Breast epithelium (tissue), 4 donors: ENCODE measurements at regions not wholly inside any gene's neighbourhood (a gene's known extent, or its start where the extent isn't known, plus 50 kb on each side); places are given as distances from the start of the nearest gene placed in this dataset.

Experiments
- DNase-seq, 2 donors: peaks; one replicate each; pipeline ENCODE4 v3.0.0-alpha.2; 2019; ENCODE audit warnings: low spot score in 2 of 2
- H3K27ac ChIP-seq, 2 donors: fragments of 200-600 bp; sonication (generic) in 1 of 2; one replicate each; pipeline ENCODE4 v1.5.1; 2016 to 2019; ENCODE audit warnings: mild to moderate bottlenecking in 1 of 2
- H3K27me3 ChIP-seq, 2 donors: fragments of 200-600 bp; sonication (generic) in 1 of 2; one replicate each; pipeline versions ENCODE4 v1.5.1 to v1.6.0; 2017 to 2019; ENCODE audit warnings: control low read depth in 1 of 2, mild to moderate bottlenecking in 1 of 2
- H3K36me3 ChIP-seq: fragments of 200-600 bp; one replicate; pipeline ENCODE4 v1.5.1; 2019
- H3K4me1 ChIP-seq, 2 donors: fragments of 200-600 bp; sonication (generic); one replicate each; pipeline ENCODE4 v1.5.1; 2016 to 2019; ENCODE audit warnings: control low read depth in 1 of 2
- H3K4me3 ChIP-seq, 3 donors: fragments of 200-600 bp; sonication (generic); 1 replicate in 2 of 3; 2 replicates in 1 of 3; pipeline ENCODE4 v1.5.1; 2016 to 2019; ENCODE audit warnings: mild to moderate bottlenecking in 3 of 3, moderate library complexity in 2 of 3
- H3K9me3 ChIP-seq, 2 donors: fragments of 200-600 bp; sonication (generic) in 1 of 2; one replicate each; pipeline ENCODE4 v1.5.1; 2016 to 2019; ENCODE audit warnings: control low read depth in 1 of 2
- POLR2A ChIP-seq: fragments of 450-650 bp; IDR thresholded peaks from one replicate; pipeline ENCODE4 v1.6.1; 2016; ENCODE audit warnings: antibody characterized with exemption, mild to moderate bottlenecking, moderate library complexity
- POLR2AphosphoS5 ChIP-seq, 3 donors: sonication (generic); formaldehyde crosslinking; IDR thresholded peaks; one replicate each; pipeline ENCODE4 v1.6.1; 2017; ENCODE audit warnings: antibody characterized with exemption in 3 of 3
- intact Hi-C: fragments of 100-400 bp; cut with DNase I; formaldehyde crosslinking; loops from one replicate; pipeline ENCODE4 v1.15.1; 2023; ENCODE audit warnings: low total_unique reads
- TF ChIP-seq, protein P1 (sequence below), 3 donors: fragments of 450-650 bp; IDR thresholded peaks; one replicate each; pipeline ENCODE4 v1.5.1; 2016 to 2017; ENCODE audit warnings: antibody characterized with exemption in 3 of 3, mild to moderate bottlenecking in 3 of 3, moderate library complexity in 3 of 3

- TF ChIP-seq, protein P1, sequence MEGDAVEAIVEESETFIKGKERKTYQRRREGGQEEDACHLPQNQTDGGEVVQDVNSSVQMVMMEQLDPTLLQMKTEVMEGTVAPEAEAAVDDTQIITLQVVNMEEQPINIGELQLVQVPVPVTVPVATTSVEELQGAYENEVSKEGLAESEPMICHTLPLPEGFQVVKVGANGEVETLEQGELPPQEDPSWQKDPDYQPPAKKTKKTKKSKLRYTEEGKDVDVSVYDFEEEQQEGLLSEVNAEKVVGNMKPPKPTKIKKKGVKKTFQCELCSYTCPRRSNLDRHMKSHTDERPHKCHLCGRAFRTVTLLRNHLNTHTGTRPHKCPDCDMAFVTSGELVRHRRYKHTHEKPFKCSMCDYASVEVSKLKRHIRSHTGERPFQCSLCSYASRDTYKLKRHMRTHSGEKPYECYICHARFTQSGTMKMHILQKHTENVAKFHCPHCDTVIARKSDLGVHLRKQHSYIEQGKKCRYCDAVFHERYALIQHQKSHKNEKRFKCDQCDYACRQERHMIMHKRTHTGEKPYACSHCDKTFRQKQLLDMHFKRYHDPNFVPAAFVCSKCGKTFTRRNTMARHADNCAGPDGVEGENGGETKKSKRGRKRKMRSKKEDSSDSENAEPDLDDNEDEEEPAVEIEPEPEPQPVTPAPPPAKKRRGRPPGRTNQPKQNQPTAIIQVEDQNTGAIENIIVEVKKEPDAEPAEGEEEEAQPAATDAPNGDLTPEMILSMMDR (IDR thresholded peaks at IDR 0.05): no peak
- peaks cover 0 to 15% of the 10 kb centered on the region in 2 donors for H3K9me3 ChIP-seq
- H3K36me3 ChIP-seq: no peaks in the 10 kb centered on the region
- H3K27ac ChIP-seq: no peak overlapping the region
- intact Hi-C loops: no loop called here
- no peaks in the 10 kb centered on the region for H3K4me1 ChIP-seq
- DNase-seq: no peak
- no peak overlapping the region for H3K4me3 ChIP-seq
- no peaks in the 10 kb centered on the region for H3K27me3 ChIP-seq
These were observed 101.2 kb downstream of the HTR1B start for GRCh38 chr6:77362055-77362454.

DNA sequence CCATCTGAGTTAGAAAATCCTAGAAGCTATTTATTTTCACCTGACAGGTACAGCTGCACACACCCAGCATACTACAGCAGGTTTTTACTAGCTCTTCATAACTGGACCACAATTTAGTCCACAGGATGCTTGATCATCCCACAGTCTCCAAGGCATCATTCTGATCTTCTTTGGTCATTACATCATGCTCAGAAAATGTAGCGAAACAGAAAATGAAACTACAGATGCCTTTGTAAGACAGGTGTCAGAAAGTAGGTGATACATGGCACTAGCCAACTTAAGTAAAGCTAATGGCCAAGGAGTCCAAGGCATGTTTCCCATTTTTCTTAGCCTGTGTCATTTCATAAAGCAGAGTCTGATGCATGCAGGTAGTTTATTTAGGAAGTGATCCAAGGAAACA is 102.3 kb downstream of the HTR1B start:
- Histone ChIP-seq H3K4me3 (no peak overlapping the region), H3K36me3 (no peaks in the 10 kb centered on the region), H3K27ac (no peak overlapping the region), H3K27me3 (no peaks in the 10 kb centered on the region), H3K4me1 (no peaks in the 10 kb centered on the region), H3K9me3 (peaks cover 0 to 15% of the 10 kb centered on the region in 2 donors)
- TF ChIP-seq POLR2AphosphoS5 (IDR thresholded peaks at IDR 0.05) (no peak), POLR2A (no peak)
- TF ChIP-seq, protein P1 (IDR thresholded peaks at IDR 0.05): no peak
- intact Hi-C loops: no loop called here
- no peak for DNase-seq

GRCh38 chr6:77356821-77357220 is 106.5 kb downstream of the HTR1B start:
- intact Hi-C loops: no loop called here
- no peaks in the 10 kb centered on the region for H3K4me1 ChIP-seq
- H3K27ac ChIP-seq: no peak overlapping the region
- H3K27me3 ChIP-seq: no peaks in the 10 kb centered on the region
- no peak overlapping the region for H3K4me3 ChIP-seq
- TF ChIP-seq POLR2AphosphoS5 (IDR thresholded peaks at IDR 0.05) (no peak), POLR2A (no peak)
- TF ChIP-seq, protein P1 (IDR thresholded peaks at IDR 0.05): no peak
- H3K9me3 ChIP-seq: peaks cover 0 to 1% of the 10 kb centered on the region in 2 donors
- DNase-seq: no peak
- H3K36me3 ChIP-seq: no peaks in the 10 kb centered on the region

GRCh38 chr6:77354581-77354980 is 108.7 kb downstream of the HTR1B start:
- H3K36me3 ChIP-seq: no peaks in the 10 kb centered on the region
- no peak for DNase-seq
- H3K27ac ChIP-seq: no peak overlapping the region
- intact Hi-C loops: no loop called here
- no peak overlapping the region for H3K4me3 ChIP-seq
- H3K27me3 ChIP-seq: no peaks in the 10 kb centered on the region
- no peaks in the 10 kb centered on the region for H3K4me1 ChIP-seq
- no peaks in the 10 kb centered on the region for H3K9me3 ChIP-seq
- TF ChIP-seq, protein P1 (IDR thresholded peaks at IDR 0.05): no peak
- TF ChIP-seq POLR2A: no peak
- TF ChIP-seq POLR2AphosphoS5 (IDR thresholded peaks at IDR 0.05): no peak

DNA sequence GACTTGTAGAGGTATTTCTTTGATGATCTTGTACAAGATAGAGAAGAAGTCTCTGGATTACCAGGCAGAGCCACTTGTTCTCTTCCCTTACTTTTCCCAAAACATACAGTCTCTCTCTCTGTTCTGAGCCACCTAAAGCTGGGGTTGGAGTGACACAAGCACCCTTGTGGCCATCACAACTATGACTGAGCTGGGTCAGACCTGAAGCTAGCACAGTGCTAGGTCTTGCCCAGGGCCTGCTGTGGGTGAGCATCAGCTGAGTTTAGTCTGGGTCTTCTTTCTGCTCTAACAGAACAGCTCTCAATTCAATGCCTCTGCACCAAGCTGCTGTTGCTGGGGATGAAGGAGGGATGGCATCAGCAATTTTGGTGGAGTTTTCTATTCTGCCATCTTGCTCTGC is 110.2 kb downstream of the HTR1B start:
- Histone ChIP-seq H3K9me3 (no peaks in the 10 kb centered on the region), H3K4me3 (no peak overlapping the region), H3K4me1 (no peaks in the 10 kb centered on the region), H3K27ac (no peak overlapping the region), H3K36me3 (no peaks in the 10 kb centered on the region), H3K27me3 (no peaks in the 10 kb centered on the region)
- intact Hi-C loops: no loop called here
- no peak for DNase-seq
- TF ChIP-seq, protein P1 (IDR thresholded peaks at IDR 0.05): no peak
- TF ChIP-seq POLR2A (no peak), POLR2AphosphoS5 (IDR thresholded peaks at IDR 0.05) (no peak)
